Activated T-helper 17 cell treated with anti-CD3 and anti-CD28 coated beads, Interleukin-2, amount 50 U/mL, for 72 hours (primary cell): ENCODE measurements at regions not wholly inside any gene's neighbourhood (a gene's known extent, or its start where the extent isn't known, plus 50 kb on each side); places are given as distances from the start of the nearest gene placed in this dataset.

Experiments
- ATAC-seq: fragments of 150-1000 bp; cut with Tn5 transposase; replicated peaks from 2 replicates; pipeline ENCODE4 v1.10.0; 2021; ENCODE audit warnings: mild to moderate bottlenecking, moderate library complexity
- H3K27ac Mint-ChIP-seq: one replicate; pipeline ENCODE4 v1.8.0; 2022; ENCODE audit warnings: mixed read lengths
- H3K27me3 Mint-ChIP-seq: one replicate; pipeline ENCODE4 v1.8.0; 2022; ENCODE audit warnings: mixed read lengths
- H3K36me3 Mint-ChIP-seq: one replicate; pipeline ENCODE4 v1.8.0; 2022; ENCODE audit warnings: low read depth, mild to moderate bottlenecking, mixed read lengths
- H3K4me1 Mint-ChIP-seq: one replicate; pipeline ENCODE4 v1.8.0; 2022; ENCODE audit warnings: mixed read lengths
- H3K4me3 Mint-ChIP-seq: one replicate; pipeline ENCODE4 v1.8.0; 2022; ENCODE audit warnings: mild to moderate bottlenecking, mixed read lengths
- H3K9me3 Mint-ChIP-seq: one replicate; pipeline ENCODE4 v1.8.0; 2022; ENCODE audit warnings: mixed read lengths

DNA sequence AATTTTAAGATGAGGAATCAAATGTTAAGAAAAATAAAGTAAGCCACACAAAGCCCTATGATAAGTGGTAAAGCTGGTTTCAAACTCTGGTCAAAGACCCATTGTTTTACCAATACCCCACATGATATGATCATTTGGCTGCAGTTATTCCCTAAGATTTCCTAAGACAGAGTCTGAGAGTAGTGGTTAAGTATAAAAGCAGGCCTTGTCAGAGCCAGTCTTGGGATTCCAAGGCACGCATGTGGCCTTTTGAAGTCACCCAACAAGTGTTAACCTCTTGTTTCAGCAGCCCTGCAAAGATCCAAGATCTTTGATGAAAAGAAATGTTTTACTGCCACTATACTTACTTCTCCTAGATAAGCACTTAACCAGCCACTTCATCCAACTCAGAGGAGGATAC is 159.2 kb downstream of the SIPA1L2 start:
- Mint-ChIP-seq H3K36me3 (peaks cover 6% of the 10 kb centered on the region), H3K9me3 (no peaks in the 10 kb centered on the region), H3K4me1 (no peaks in the 10 kb centered on the region), H3K4me3 (no peak overlapping the region), H3K27ac (no peak overlapping the region), H3K27me3 (no peaks in the 10 kb centered on the region)
- ATAC-seq, result no peak

DNA sequence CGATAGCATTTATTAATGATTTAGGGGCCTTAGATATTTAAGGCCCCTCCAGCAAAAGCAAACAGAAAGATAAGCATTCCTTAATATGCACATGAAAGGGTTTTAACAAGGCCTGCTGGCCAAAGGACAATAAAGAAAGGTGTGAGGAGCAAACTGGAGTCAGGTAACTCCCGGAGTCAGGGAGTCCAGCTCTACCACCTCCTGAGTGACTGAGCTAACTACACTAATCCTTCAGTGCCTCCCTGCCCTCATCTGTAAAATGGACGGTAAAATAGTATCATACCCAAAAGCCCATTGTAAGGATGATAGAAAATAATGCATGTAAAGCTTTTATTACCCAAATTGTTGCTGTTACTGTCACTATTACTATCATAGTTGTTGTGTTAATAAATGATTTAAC is 161.7 kb downstream of the SIPA1L2 start:
- H3K27ac Mint-ChIP-seq, result no peak overlapping the region
- H3K4me1 Mint-ChIP-seq, result no peaks in the 10 kb centered on the region

DNA sequence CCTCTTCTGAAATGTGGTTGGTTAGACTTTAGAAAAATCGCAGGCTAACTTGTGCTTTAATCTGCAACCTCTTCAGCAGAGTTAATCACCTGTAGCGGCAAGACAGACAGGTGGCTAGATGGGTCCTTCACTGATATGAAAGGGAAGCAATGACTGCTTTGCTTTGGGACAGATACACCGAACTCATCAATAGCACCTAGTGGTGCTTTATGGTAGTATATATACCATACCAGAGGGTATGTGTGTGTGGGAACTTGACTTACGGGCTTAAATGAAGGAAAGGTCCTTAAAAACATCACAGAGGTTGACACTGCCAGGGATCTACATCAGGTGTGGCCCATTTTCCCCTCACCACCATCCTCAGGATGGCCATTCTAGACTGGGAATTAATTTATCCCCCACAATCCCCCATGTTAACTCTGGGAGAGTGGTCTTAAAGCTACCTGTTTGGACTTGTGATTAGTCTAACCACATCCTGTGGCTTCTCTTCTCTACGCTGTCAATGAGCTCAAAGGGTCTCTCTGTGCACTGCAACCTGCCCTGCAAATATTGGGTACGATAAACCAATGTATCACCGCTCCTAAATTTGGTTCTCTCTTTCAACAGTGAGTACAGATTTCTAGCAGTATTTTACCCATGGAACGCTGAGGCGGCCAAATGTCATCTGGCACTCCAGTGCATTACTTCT is 162.7 kb downstream of the SIPA1L2 start:
- Mint-ChIP-seq H3K36me3 (peaks cover 18% of the 10 kb centered on the region), H3K9me3 (no peaks in the 10 kb centered on the region), H3K27ac (no peak overlapping the region), H3K27me3 (no peaks in the 10 kb centered on the region), H3K4me3 (no peak overlapping the region), H3K4me1 (no peaks in the 10 kb centered on the region)
- ATAC-seq, result no peak

More for the DNA sequence above, 161.7 kb downstream of the SIPA1L2 start:
- Mint-ChIP-seq H3K4me3 (no peak overlapping the region), H3K36me3 (peaks cover 18% of the 10 kb centered on the region), H3K27me3 (no peaks in the 10 kb centered on the region), H3K9me3 (no peaks in the 10 kb centered on the region)
- ATAC-seq, result no peak

DNA sequence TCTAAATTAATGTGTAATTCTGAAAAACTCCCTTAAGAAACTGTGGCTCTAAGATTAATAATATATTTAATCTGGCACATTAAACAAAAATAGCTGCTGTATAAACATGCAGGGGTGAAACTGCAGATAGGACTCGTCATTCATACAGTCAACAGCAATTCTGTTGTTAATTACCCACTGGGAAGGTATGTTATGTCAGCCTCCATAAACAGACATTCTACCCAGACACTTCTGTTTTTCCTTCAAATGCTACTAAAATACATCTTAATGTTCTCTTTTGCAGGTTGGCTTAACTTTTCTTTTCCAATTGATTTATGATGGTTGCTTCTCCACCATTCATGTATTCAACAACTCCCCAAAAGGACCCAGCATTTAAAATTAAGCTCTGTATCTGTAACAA is 165.6 kb downstream of the SIPA1L2 start:
- no peak overlapping the region for H3K4me3 Mint-ChIP-seq
- no peaks in the 10 kb centered on the region for H3K4me1 Mint-ChIP-seq
- ATAC-seq, result no peak
- no peaks in the 10 kb centered on the region for H3K9me3 Mint-ChIP-seq
- H3K27ac Mint-ChIP-seq, result no peak overlapping the region
- peaks cover 11% of the 10 kb centered on the region for H3K36me3 Mint-ChIP-seq
- H3K27me3 Mint-ChIP-seq, result peaks cover 4% of the 10 kb centered on the region

DNA sequence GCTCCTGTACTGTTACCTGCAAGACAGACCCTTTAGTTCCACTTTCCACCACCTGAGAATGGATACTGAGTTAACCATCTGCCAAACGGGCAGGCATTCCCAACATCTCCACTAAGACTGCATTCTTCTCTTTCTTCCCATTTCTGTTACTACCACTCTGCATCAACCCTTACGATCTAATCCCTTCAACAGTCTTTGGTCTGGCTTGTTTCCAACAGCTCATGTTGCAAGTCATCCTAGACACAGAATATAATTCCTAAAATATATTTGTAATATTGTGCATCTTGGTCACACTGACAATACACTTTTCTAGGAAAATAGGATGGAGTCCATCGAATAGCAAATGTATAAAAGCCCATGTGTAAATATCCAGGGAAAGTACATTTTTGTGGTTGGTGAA is 166.7 kb downstream of the SIPA1L2 start:
- Mint-ChIP-seq H3K27ac (no peak overlapping the region), H3K27me3 (peaks cover 4% of the 10 kb centered on the region), H3K36me3 (peaks cover 11% of the 10 kb centered on the region), H3K9me3 (no peaks in the 10 kb centered on the region), H3K4me3 (no peak overlapping the region), H3K4me1 (no peaks in the 10 kb centered on the region)
- ATAC-seq, result no peak

DNA sequence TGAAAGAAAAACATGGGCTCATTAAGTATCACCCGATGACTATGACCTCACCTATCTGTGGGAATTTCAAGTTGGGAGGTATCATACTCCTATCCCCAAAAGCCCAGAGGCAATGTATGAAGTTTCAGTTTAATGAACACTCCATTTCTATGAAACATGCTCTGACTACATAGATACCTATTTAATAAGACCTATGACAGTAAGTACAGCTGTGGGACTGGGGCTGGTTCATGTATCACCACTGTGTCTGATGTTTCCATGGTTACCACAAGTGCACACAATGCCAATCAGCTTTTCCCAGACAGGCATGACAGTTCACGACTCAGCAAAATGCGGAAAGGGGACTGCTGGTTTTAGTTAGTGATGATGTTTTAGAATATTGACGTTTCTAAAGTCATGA is 167.7 kb downstream of the SIPA1L2 start:
- Mint-ChIP-seq H3K4me3 (no peak overlapping the region), H3K9me3 (no peaks in the 10 kb centered on the region), H3K27me3 (peaks cover 4% of the 10 kb centered on the region), H3K36me3 (peaks cover 11% of the 10 kb centered on the region), H3K27ac (no peak overlapping the region), H3K4me1 (no peaks in the 10 kb centered on the region)
- ATAC-seq, result no peak

DNA sequence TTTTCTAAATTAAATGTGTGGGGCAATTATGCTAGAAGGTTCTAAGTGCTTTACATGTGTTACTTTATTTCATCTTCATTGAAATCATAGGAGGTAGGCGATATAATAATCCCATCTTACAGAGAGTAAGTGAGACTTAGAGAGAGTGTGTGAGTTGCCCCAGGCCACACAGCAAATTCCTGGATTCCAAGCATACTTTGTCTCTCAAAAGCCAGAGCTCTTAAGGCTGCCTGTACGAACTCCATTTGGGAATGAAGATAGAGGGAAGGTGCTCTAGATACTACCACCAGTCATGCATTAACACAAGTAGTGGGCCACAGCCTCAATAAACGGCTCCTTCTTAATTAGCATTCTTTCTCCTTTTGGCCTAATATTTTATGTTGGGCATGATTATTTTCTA is 170.1 kb downstream of the SIPA1L2 start:
- H3K36me3 Mint-ChIP-seq, result peaks cover 6% of the 10 kb centered on the region
- ATAC-seq, result no peak
- no peak overlapping the region for H3K27ac Mint-ChIP-seq
- H3K4me3 Mint-ChIP-seq, result no peak overlapping the region
- peaks cover 4% of the 10 kb centered on the region for H3K27me3 Mint-ChIP-seq
- no peaks in the 10 kb centered on the region for H3K4me1 Mint-ChIP-seq
- H3K9me3 Mint-ChIP-seq, result no peaks in the 10 kb centered on the region

DNA sequence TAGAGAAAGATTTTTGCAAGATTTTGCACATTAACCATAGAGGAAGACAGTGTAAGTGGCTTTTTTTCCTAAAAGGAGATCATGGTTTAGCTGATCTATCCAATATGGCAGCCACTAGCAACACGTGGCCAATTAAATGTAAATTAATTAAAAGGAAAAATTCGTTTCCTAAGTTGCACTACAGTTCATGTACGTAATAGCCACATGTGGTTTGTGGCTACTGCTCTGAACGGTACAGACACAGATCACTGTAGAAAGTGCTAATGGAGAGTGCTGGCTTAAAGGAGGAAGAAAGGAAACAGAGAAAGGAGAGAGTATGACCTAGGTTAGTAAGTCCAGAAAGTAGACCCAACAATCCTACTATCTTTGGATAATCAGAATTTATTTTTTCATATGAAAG is 170.8 kb downstream of the SIPA1L2 start:
- peaks cover 4% of the 10 kb centered on the region for H3K27me3 Mint-ChIP-seq
- no peaks in the 10 kb centered on the region for H3K4me1 Mint-ChIP-seq
- H3K9me3 Mint-ChIP-seq, result no peaks in the 10 kb centered on the region
- H3K4me3 Mint-ChIP-seq, result no peak overlapping the region
- H3K27ac Mint-ChIP-seq, result no peak overlapping the region
- peak; percentile 55 for ATAC-seq
- no peaks in the 10 kb centered on the region for H3K36me3 Mint-ChIP-seq

DNA sequence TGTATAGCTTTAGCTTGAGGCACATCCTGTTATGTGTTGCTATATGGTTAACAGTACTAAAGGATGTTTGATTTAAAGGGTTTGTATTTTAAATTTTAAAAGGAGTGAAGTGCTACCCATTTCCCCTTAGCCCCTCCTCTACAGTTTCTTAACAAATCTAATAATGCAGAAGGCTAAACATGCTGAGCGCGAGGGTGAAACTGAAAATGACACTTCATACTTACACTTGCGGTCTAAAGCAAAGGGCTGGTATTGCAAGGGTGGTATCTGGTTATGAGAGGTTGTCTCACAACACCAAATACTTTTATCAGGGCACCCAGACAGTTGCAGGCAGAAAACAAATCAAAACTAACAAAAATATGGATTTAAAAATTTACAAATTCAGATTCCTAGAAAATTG is 172.3 kb downstream of the SIPA1L2 start:
- Mint-ChIP-seq H3K36me3 (no peaks in the 10 kb centered on the region), H3K4me3 (no peak overlapping the region), H3K27ac (no peak overlapping the region), H3K4me1 (no peaks in the 10 kb centered on the region), H3K27me3 (peaks cover 4% of the 10 kb centered on the region), H3K9me3 (no peaks in the 10 kb centered on the region)
- ATAC-seq, result peak; percentile 95

DNA sequence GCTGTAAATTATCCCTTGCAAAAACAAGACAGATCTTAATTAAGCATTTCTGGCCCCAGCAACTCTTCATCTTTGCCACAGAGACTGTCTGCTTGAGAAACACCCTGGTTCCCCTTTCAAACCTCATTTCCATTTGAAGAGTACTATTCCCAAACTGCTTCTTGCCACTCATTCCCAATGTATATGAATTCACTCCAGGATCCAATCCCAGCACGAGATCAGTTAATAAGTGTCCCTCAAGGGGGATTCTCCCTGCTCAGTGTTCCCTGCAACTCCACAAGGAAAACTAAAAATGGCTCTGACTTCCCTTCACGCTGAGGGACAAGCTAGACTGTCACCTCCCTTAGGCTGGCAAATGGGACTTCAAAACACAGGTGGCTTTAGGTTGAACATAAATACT is 173.2 kb downstream of the SIPA1L2 start:
- ATAC-seq, result no peak
- no peak overlapping the region for H3K4me3 Mint-ChIP-seq
- H3K36me3 Mint-ChIP-seq, result no peaks in the 10 kb centered on the region
- no peaks in the 10 kb centered on the region for H3K9me3 Mint-ChIP-seq
- H3K4me1 Mint-ChIP-seq, result no peaks in the 10 kb centered on the region
- H3K27me3 Mint-ChIP-seq, result peaks cover 4% of the 10 kb centered on the region
- H3K27ac Mint-ChIP-seq, result no peak overlapping the region

DNA sequence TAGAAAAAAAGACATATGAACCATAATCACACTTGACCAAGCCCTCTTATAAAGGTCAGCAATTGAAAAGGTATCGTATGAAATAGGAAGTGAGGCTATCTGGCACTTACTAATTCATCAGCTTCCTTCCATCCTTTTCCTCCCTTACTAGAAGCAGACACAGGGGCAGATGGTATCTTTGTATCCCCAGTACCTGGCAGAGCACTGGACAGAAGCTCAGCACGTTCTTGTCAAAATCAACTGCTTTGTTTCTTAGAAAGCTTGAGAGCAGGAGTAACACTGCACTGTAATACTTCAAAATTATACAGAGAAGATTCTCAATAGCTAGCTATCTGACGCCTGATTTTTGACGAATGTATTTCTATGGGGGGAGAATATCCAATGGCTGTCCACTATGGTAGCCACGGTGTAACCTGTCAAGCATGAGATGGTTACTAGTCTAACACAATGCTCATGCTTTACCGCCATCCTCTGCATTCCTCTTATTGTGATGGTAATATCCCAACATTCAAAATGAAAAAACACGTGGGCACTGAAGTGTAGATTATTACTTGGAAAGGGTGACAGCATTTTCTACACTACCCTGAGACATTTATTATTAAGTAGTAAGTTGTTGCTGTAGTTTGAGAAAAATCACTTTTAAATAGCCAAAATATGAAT is 175.6 kb downstream of the SIPA1L2 start:
- no peaks in the 10 kb centered on the region for H3K27me3 Mint-ChIP-seq
- no peaks in the 10 kb centered on the region for H3K9me3 Mint-ChIP-seq
- no peak overlapping the region for H3K27ac Mint-ChIP-seq
- no peaks in the 10 kb centered on the region for H3K4me1 Mint-ChIP-seq
- H3K36me3 Mint-ChIP-seq, result no peaks in the 10 kb centered on the region
- no peak overlapping the region for H3K4me3 Mint-ChIP-seq
- ATAC-seq, result no peak

DNA sequence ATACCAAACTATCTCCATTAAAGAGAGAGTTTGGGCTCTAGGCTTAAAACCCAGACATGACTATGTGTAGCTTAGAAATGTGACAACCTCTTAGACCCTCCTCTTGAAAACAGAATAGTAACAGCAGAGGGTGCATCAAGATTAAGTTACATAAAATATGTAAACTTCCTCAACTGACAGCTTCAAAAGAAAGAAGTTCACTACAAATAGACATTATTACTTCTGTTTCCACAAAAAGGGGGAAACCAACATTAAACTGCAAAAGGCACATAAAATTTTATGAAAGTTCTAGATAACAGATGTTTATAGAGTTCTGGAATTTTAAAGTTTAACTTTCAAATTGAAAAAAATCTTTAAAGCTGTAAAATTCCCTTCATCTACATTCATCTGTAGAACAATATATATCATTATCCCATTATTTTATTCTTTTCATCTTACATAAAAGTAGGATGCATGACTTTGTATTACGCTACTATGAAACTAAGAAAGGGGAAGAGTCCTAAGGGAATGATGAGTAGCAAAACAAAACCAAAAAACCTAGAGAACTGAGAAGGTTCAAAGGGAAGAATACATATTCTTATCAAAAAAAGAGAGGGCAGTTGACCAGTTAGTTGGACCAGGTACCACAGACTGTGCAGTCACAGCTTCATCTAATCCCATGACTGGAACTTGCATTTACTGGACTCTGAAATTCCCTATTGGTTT is 177.0 kb downstream of the SIPA1L2 start:
- no peaks in the 10 kb centered on the region for H3K36me3 Mint-ChIP-seq
- no peak overlapping the region for H3K27ac Mint-ChIP-seq
- H3K4me1 Mint-ChIP-seq, result no peaks in the 10 kb centered on the region
- ATAC-seq, result no peak
- no peaks in the 10 kb centered on the region for H3K27me3 Mint-ChIP-seq
- H3K4me3 Mint-ChIP-seq, result no peak overlapping the region
- no peaks in the 10 kb centered on the region for H3K9me3 Mint-ChIP-seq

DNA sequence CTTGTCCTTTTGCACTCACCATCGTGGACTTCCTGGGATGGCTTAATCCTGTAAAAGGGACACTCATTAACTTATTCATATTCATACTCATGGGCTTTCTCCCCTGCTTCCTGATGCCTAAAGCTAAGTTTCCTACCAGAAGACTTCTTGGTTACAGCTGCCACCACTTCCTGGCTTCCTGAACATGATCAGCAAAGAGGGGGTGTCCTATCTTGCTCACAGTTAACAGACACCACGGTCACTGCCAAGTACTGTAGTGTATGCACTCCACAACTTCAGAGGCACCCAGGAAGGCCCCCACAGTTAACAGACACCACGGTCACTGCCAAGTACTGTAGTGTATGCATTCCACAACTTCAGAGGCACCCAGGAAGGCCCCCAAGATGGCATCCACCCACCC is 177.8 kb downstream of the SIPA1L2 start:
- Mint-ChIP-seq H3K9me3 (no peaks in the 10 kb centered on the region), H3K4me3 (no peak overlapping the region), H3K27me3 (no peaks in the 10 kb centered on the region), H3K36me3 (no peaks in the 10 kb centered on the region), H3K27ac (no peak overlapping the region), H3K4me1 (no peaks in the 10 kb centered on the region)
- ATAC-seq, result no peak

DNA sequence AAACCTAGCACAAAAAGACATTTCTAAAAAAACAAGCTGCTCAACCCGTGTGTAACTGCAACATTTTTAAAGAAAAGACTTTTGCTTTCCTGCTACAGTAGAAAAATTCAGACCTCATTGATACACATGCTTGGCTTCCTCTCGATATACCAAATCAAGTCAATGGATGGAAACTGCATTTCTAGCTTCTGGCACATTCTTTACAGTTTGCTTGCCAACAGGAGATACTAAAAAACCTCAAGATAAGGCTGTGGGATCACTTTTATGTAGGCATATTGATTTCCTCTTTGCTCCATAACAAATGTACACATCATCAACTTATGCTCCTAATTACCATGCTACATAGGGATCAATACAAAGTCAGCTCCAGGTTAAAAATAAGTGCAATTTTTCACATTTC is 178.4 kb downstream of the SIPA1L2 start:
- Mint-ChIP-seq H3K36me3 (no peaks in the 10 kb centered on the region), H3K4me1 (no peaks in the 10 kb centered on the region), H3K9me3 (no peaks in the 10 kb centered on the region), H3K27ac (no peak overlapping the region), H3K4me3 (no peak overlapping the region), H3K27me3 (no peaks in the 10 kb centered on the region)
- ATAC-seq, result no peak

DNA sequence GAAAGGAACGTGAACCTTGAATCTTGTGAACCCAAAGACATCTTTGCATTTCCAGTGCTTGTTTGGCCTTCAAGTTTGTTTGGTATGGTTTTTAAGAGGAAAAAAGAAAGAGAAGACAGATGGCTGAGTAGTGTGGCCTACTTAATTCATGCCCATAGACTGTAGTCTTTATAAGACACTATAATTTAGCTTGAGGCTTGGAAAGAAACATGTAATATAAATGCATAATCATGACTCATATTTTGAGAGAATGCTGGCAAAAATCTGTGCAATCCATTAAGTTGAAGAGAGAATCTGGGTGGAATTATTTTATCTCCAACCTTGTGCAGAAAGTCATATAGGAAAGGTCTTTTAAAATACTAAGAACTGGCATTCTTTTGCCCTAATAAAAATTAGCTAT is 179.3 kb downstream of the SIPA1L2 start:
- Mint-ChIP-seq H3K27ac (no peak overlapping the region), H3K4me3 (no peak overlapping the region), H3K36me3 (no peaks in the 10 kb centered on the region), H3K27me3 (no peaks in the 10 kb centered on the region), H3K9me3 (no peaks in the 10 kb centered on the region), H3K4me1 (no peaks in the 10 kb centered on the region)
- no peak for ATAC-seq
